Parathyroid adenoma (tissue), 2 donors: ENCODE measurements at regions not wholly inside any gene's neighbourhood (a gene's known extent, or its start where the extent isn't known, plus 50 kb on each side); places are given as distances from the start of the nearest gene placed in this dataset.

Experiments
- H2AFZ ChIP-seq: fragments of 300-600 bp; sonication (generic); one replicate; pipeline ENCODE4 v1.7.0; 2017; ENCODE audit warnings: antibody characterized with exemption, mild to moderate bottlenecking
- H3K27ac ChIP-seq: fragments of 300-600 bp; sonication (generic); one replicate; pipeline ENCODE4 v1.7.0; 2017
- H3K27me3 ChIP-seq: fragments of 300-600 bp; sonication (generic); one replicate; pipeline ENCODE4 v1.7.0; 2017; ENCODE audit warnings: low read length; ENCODE audit not compliant: control insufficient read depth, insufficient read depth
- H3K36me3 ChIP-seq: fragments of 300-600 bp; sonication (generic); one replicate; pipeline ENCODE4 v1.7.0; 2017; ENCODE audit warnings: low read length; ENCODE audit not compliant: control insufficient read depth, insufficient read depth
- H3K4me1 ChIP-seq: fragments of 300-600 bp; sonication (generic); one replicate; pipeline ENCODE4 v1.7.0; 2017; ENCODE audit warnings: control low read depth
- H3K4me2 ChIP-seq: fragments of 300-600 bp; sonication (generic); one replicate; pipeline ENCODE4 v1.7.0; 2017; ENCODE audit warnings: low read length
- H3K4me3 ChIP-seq: fragments of 300-600 bp; sonication (generic); one replicate; pipeline ENCODE4 v1.7.0; 2017; ENCODE audit warnings: low read depth, low read length
- H3K79me2 ChIP-seq: fragments of 300-600 bp; sonication (generic); one replicate; pipeline ENCODE4 v1.7.0; 2017; ENCODE audit warnings: control low read depth
- H3K9ac ChIP-seq: fragments of 300-600 bp; sonication (generic); one replicate; pipeline ENCODE4 v1.7.0; 2017; ENCODE audit warnings: mild to moderate bottlenecking
- H3K9me3 ChIP-seq: fragments of 300-600 bp; sonication (generic); one replicate; pipeline ENCODE4 v1.7.0; 2017; ENCODE audit warnings: low read length; ENCODE audit not compliant: control insufficient read depth
- TF ChIP-seq, protein P1 (sequence below): fragments of 300-600 bp; sonication (generic); IDR thresholded peaks from one replicate; pipeline ENCODE4 v1.7.0; 2017; ENCODE audit warnings: antibody characterized with exemption, mild to moderate bottlenecking
- donor health status: primary hyperparathyroidism.

- Histone ChIP-seq H3K36me3 (no peaks in the 10 kb centered on the region), H3K4me1 (peaks cover 2% of the 10 kb centered on the region), H3K4me2 (no peak overlapping the region), H3K27me3 (no peaks in the 10 kb centered on the region), H3K4me3 (no peak overlapping the region), H3K9me3 (no peaks in the 10 kb centered on the region), H3K79me2 (no peaks in the 10 kb centered on the region), H2AFZ (no peak overlapping the region), H3K27ac (no peak overlapping the region), H3K9ac (no peak overlapping the region)
- TF ChIP-seq, protein P1, sequence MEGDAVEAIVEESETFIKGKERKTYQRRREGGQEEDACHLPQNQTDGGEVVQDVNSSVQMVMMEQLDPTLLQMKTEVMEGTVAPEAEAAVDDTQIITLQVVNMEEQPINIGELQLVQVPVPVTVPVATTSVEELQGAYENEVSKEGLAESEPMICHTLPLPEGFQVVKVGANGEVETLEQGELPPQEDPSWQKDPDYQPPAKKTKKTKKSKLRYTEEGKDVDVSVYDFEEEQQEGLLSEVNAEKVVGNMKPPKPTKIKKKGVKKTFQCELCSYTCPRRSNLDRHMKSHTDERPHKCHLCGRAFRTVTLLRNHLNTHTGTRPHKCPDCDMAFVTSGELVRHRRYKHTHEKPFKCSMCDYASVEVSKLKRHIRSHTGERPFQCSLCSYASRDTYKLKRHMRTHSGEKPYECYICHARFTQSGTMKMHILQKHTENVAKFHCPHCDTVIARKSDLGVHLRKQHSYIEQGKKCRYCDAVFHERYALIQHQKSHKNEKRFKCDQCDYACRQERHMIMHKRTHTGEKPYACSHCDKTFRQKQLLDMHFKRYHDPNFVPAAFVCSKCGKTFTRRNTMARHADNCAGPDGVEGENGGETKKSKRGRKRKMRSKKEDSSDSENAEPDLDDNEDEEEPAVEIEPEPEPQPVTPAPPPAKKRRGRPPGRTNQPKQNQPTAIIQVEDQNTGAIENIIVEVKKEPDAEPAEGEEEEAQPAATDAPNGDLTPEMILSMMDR, result no peak
Measured at GRCh38 chr10:4555920-4556319, 270.1 kb upstream of the AKR1E2 start.

DNA sequence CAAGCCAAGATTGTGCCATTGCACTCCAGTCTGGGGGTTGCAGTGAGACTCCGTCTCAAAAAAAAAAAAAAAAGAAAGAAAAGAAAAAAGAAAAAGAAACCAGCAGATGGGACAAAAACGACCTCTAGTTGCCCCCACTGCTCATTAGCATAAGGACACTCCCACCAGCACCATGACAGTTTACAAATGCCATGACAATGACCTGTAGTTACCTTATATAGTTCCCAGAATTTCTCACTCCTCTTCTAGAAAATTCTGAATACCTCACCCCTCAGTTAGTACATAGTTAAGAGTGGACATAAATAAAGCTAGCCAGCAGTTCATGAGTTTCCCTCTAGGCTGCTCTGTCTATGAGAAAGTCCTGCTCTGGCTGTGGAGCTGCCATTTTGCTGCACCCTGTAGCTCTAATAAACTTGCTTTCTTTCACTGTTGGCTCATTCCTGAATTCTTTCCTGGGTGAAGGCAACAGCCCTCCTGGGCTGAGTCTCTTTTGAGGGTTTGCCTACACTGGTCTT, 276.8 kb upstream of the AKR1E2 start:
- H3K27ac ChIP-seq, result no peak overlapping the region
- H2AFZ ChIP-seq, result no peak overlapping the region
- H3K9me3 ChIP-seq, result no peaks in the 10 kb centered on the region
- H3K4me2 ChIP-seq, result no peak overlapping the region
- TF ChIP-seq, protein P1, result no peak
- H3K36me3 ChIP-seq, result no peaks in the 10 kb centered on the region
- no peaks in the 10 kb centered on the region for H3K4me1 ChIP-seq
- no peaks in the 10 kb centered on the region for H3K27me3 ChIP-seq
- no peak overlapping the region for H3K9ac ChIP-seq
- H3K4me3 ChIP-seq, result no peak overlapping the region
- H3K79me2 ChIP-seq, result no peaks in the 10 kb centered on the region

GRCh38 chr10:4546931-4547330, 279.1 kb upstream of the AKR1E2 start:
- no peak overlapping the region for H3K9ac ChIP-seq
- H3K4me3 ChIP-seq, result no peak overlapping the region
- no peak overlapping the region for H3K27ac ChIP-seq
- no peaks in the 10 kb centered on the region for H3K4me1 ChIP-seq
- no peaks in the 10 kb centered on the region for H3K36me3 ChIP-seq
- no peak overlapping the region for H3K4me2 ChIP-seq
- no peaks in the 10 kb centered on the region for H3K9me3 ChIP-seq
- no peaks in the 10 kb centered on the region for H3K27me3 ChIP-seq
- H3K79me2 ChIP-seq, result no peaks in the 10 kb centered on the region
- TF ChIP-seq, protein P1, result no peak
- no peak overlapping the region for H2AFZ ChIP-seq

DNA sequence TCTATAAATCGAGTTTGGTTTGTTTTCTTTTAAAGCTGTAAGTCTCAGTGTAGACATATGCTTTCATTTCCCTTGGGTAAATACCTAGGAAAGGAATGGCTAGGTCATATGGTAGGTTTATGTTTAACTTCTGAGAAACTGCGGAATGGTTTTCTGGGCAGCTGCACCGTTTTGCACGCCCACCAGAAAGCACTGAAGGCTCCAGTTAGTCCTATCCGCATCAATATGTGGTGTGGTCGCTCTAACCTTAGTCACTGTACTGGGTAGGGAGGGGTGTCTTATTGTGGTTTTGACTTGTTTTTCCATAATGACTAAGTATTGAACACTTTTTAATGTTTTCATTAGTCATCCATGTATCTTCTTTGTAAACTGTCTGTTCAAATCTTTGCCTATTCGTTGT, 279.5 kb upstream of the AKR1E2 start:
- H2AFZ ChIP-seq, result no peak overlapping the region
- TF ChIP-seq, protein P1, result no peak
- H3K9ac ChIP-seq, result no peak overlapping the region
- no peaks in the 10 kb centered on the region for H3K27me3 ChIP-seq
- H3K36me3 ChIP-seq, result no peaks in the 10 kb centered on the region
- H3K4me1 ChIP-seq, result no peaks in the 10 kb centered on the region
- H3K27ac ChIP-seq, result no peak overlapping the region
- H3K9me3 ChIP-seq, result no peaks in the 10 kb centered on the region
- no peak overlapping the region for H3K4me2 ChIP-seq
- no peak overlapping the region for H3K4me3 ChIP-seq
- H3K79me2 ChIP-seq, result no peaks in the 10 kb centered on the region

DNA sequence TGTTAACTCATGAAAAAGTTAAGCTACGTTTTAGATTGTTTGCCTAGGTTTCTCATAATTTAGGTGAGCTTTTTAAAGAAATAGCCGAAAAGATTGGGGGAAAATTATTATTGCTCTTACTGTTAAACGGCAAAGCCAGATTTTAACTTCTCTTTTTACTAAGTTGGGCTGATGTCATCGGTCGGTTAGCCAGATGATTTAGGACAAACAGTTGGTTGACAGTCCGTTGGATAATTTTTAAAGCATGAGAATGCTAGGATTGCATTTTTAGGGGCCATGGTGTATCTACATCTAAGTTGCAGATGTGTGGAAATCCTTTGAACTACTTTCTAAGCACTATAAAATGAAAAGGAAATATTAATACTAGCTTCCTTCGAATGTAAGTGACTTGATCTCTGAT, 280.9 kb upstream of the AKR1E2 start:
- H3K27ac ChIP-seq, result no peak overlapping the region
- no peak overlapping the region for H2AFZ ChIP-seq
- TF ChIP-seq, protein P1, result no peak

More for the DNA sequence above, 280.9 kb upstream of the AKR1E2 start:
- H3K4me1 ChIP-seq, result no peaks in the 10 kb centered on the region
- no peaks in the 10 kb centered on the region for H3K79me2 ChIP-seq
- H3K9ac ChIP-seq, result no peak overlapping the region
- no peaks in the 10 kb centered on the region for H3K27me3 ChIP-seq
- no peaks in the 10 kb centered on the region for H3K36me3 ChIP-seq
- no peak overlapping the region for H3K4me2 ChIP-seq
- H3K4me3 ChIP-seq, result no peak overlapping the region
- no peaks in the 10 kb centered on the region for H3K9me3 ChIP-seq
